ENCODE measurements at regions not wholly inside any gene's neighbourhood (a gene's known extent, or its start where the extent isn't known, plus 50 kb on each side); places are given as distances from the start of the nearest gene placed in this dataset.

- H3K4me3 ChIP-seq (ENCODE audit: low read depth, low read length), result no peak overlapping the region
- DNase-seq (ENCODE audit: low read depth), result no peak
These were observed 145.4 kb upstream of the TWIST2 start for GRCh38 chr2:238702276-238703052.

- no peak overlapping the region for H3K4me3 ChIP-seq (ENCODE audit: low read depth, low read length)
- no peak for DNase-seq (ENCODE audit: low read depth)
These were observed 144.9 kb upstream of the TWIST2 start for GRCh38 chr2:238703053-238703415.

GRCh38 chr2:238703436-238703835 is 144.4 kb upstream of the TWIST2 start:
- H3K4me3 ChIP-seq (ENCODE audit: low read depth, low read length), result no peak overlapping the region
- DNase-seq (ENCODE audit: low read depth), result no peak

- no peak overlapping the region for H3K4me3 ChIP-seq (ENCODE audit: low read depth, low read length)
- no peak for DNase-seq (ENCODE audit: low read depth)
These were observed 143.2 kb upstream of the TWIST2 start for GRCh38 chr2:238704471-238705225.

GRCh38 chr2:238706163-238706562 is 141.7 kb upstream of the TWIST2 start:
- no peak for DNase-seq (ENCODE audit: low read depth)
- no peak overlapping the region for H3K4me3 ChIP-seq (ENCODE audit: low read depth, low read length)

GRCh38 chr2:238706673-238707072 is 141.2 kb upstream of the TWIST2 start:
- H3K4me3 ChIP-seq (ENCODE audit: low read depth, low read length), result no peak overlapping the region
- no peak for DNase-seq (ENCODE audit: low read depth)

GRCh38 chr2:238709325-238710025 is 138.4 kb upstream of the TWIST2 start:
- DNase-seq (ENCODE audit: low read depth), result no peak
- H3K4me3 ChIP-seq (ENCODE audit: low read depth, low read length), result no peak overlapping the region

GRCh38 chr2:238710032-238710735 is 137.7 kb upstream of the TWIST2 start:
- H3K4me3 ChIP-seq (ENCODE audit: low read depth, low read length), result no peak overlapping the region
- no peak for DNase-seq (ENCODE audit: low read depth)

GRCh38 chr2:238710787-238711186 is 137.1 kb upstream of the TWIST2 start:
- no peak overlapping the region for H3K4me3 ChIP-seq (ENCODE audit: low read depth, low read length)
- no peak for DNase-seq (ENCODE audit: low read depth)

- no peak overlapping the region for H3K4me3 ChIP-seq (ENCODE audit: low read depth, low read length)
- DNase-seq (ENCODE audit: low read depth), result no peak
These were observed 136.5 kb upstream of the TWIST2 start for GRCh38 chr2:238711346-238711745.

GRCh38 chr2:238712011-238712410 is 135.9 kb upstream of the TWIST2 start:
- no peak overlapping the region for H3K4me3 ChIP-seq (ENCODE audit: low read depth, low read length)

GRCh38 chr2:238713198-238713826 is 134.6 kb upstream of the TWIST2 start:
- no peak overlapping the region for H3K4me3 ChIP-seq (ENCODE audit: low read depth, low read length)
- DNase-seq (ENCODE audit: low read depth), result no peak

More at GRCh38 chr2:238712011-238712410, 135.9 kb upstream of the TWIST2 start:
- no peak for DNase-seq (ENCODE audit: low read depth)

GRCh38 chr2:238714038-238714528 is 133.8 kb upstream of the TWIST2 start:
- H3K4me3 ChIP-seq (ENCODE audit: low read depth, low read length), result no peak overlapping the region
- no peak for DNase-seq (ENCODE audit: low read depth)

- DNase-seq (ENCODE audit: low read depth), result no peak
- H3K4me3 ChIP-seq (ENCODE audit: low read depth, low read length), result no peak overlapping the region
These were observed 131.7 kb upstream of the TWIST2 start for GRCh38 chr2:238716171-238716570.

GRCh38 chr2:238716585-238716984 is 131.3 kb upstream of the TWIST2 start:
- no peak for DNase-seq (ENCODE audit: low read depth)
- H3K4me3 ChIP-seq (ENCODE audit: low read depth, low read length), result no peak overlapping the region

GRCh38 chr2:238717084-238717483 is 130.8 kb upstream of the TWIST2 start:
- no peak overlapping the region for H3K4me3 ChIP-seq (ENCODE audit: low read depth, low read length)
- no peak for DNase-seq (ENCODE audit: low read depth)

- no peak overlapping the region for H3K4me3 ChIP-seq (ENCODE audit: low read depth, low read length)
- no peak for DNase-seq (ENCODE audit: low read depth)
These were observed 128.2 kb upstream of the TWIST2 start for GRCh38 chr2:238719641-238720040.

GRCh38 chr2:238720232-238720672 is 127.6 kb upstream of the TWIST2 start:
- DNase-seq (ENCODE audit: low read depth), result no peak
- H3K4me3 ChIP-seq (ENCODE audit: low read depth, low read length), result no peak overlapping the region

GRCh38 chr2:238722181-238722580 is 125.7 kb upstream of the TWIST2 start:
- no peak overlapping the region for H3K4me3 ChIP-seq (ENCODE audit: low read depth, low read length)
- no peak for DNase-seq (ENCODE audit: low read depth)
